ENCODE measurements at regions not wholly inside any gene's neighbourhood (a gene's known extent, or its start where the extent isn't known, plus 50 kb on each side); places are given as distances from the start of the nearest gene placed in this dataset.

GRCh38 chr7:51589111-51589510 lies 272.5 kb upstream of the COBL start:
- Histone ChIP-seq H3K4me1 (ENCODE audit: insufficient read depth, low read length, severe bottlenecking) (no peaks in the 10 kb centered on the region), H3K9me2 (ENCODE audit: low read depth, low read length) (no peaks in the 10 kb centered on the region), H3K36me3 (ENCODE audit: insufficient read depth, low read length) (no peaks in the 10 kb centered on the region), H3K4me3 (ENCODE audit: low read depth, low read length, poor library complexity, severe bottlenecking) (no peak overlapping the region), H3K79me2 (ENCODE audit: insufficient read depth, low read length) (no peaks in the 10 kb centered on the region), H3K9ac (ENCODE audit: low read length) (no peak overlapping the region), H3K27me3 (ENCODE audit: insufficient read depth, low read length) (no peaks in the 10 kb centered on the region), H3K9me3 (ENCODE audit: low read length) (no peaks in the 10 kb centered on the region), H3F3A (ENCODE audit: insufficient read depth, low read length) (no peaks in the 10 kb centered on the region), H4K20me1 (ENCODE audit: insufficient read depth, low read length) (no peaks in the 10 kb centered on the region), H3K27ac (ENCODE audit: low read depth, low read length, poor library complexity, severe bottlenecking) (no peak overlapping the region), H2AFZ (ENCODE audit: low read length) (no peak overlapping the region), H3K4me2 (ENCODE audit: low read length) (no peak overlapping the region)
- TF ChIP-seq CTCF (IDR thresholded peaks at IDR 0.05; ENCODE audit: low read length), result no peak
- no peak for TF ChIP-seq EZH2 (IDR thresholded peaks at IDR 0.05; ENCODE audit: borderline replicate concordance, low read length)

- no peaks in the 10 kb centered on the region for H3F3A ChIP-seq (ENCODE audit: insufficient read depth, low read length)
- no peaks in the 10 kb centered on the region for H3K27me3 ChIP-seq (ENCODE audit: insufficient read depth, low read length)
Measured at GRCh38 chr7:51587604-51588003, 271.0 kb upstream of the COBL start.

GRCh38 chr7:51577390-51577789 lies 260.8 kb upstream of the COBL start:
- Histone ChIP-seq H3K27me3 (ENCODE audit: insufficient read depth, low read length) (no peaks in the 10 kb centered on the region), H3K27ac (ENCODE audit: low read depth, low read length, poor library complexity, severe bottlenecking) (no peak overlapping the region), H3K4me3 (ENCODE audit: low read depth, low read length, poor library complexity, severe bottlenecking) (no peak overlapping the region), H3K4me1 (ENCODE audit: insufficient read depth, low read length, severe bottlenecking) (no peaks in the 10 kb centered on the region), H3K9me3 (ENCODE audit: low read length) (no peaks in the 10 kb centered on the region), H2AFZ (ENCODE audit: low read length) (no peak overlapping the region), H3K79me2 (ENCODE audit: insufficient read depth, low read length) (no peaks in the 10 kb centered on the region), H3K4me2 (ENCODE audit: low read length) (no peak overlapping the region), H3F3A (ENCODE audit: insufficient read depth, low read length) (no peaks in the 10 kb centered on the region), H4K20me1 (ENCODE audit: insufficient read depth, low read length) (no peaks in the 10 kb centered on the region), H3K9me2 (ENCODE audit: low read depth, low read length) (no peaks in the 10 kb centered on the region), H3K36me3 (ENCODE audit: insufficient read depth, low read length) (no peaks in the 10 kb centered on the region), H3K9ac (ENCODE audit: low read length) (no peak overlapping the region)
- TF ChIP-seq EZH2 (IDR thresholded peaks at IDR 0.05; ENCODE audit: borderline replicate concordance, low read length) (no peak), CTCF (IDR thresholded peaks at IDR 0.05; ENCODE audit: low read length) (no peak)

More at GRCh38 chr7:51587604-51588003, 271.0 kb upstream of the COBL start:
- Histone ChIP-seq H3K9me2 (ENCODE audit: low read depth, low read length) (no peaks in the 10 kb centered on the region), H3K79me2 (ENCODE audit: insufficient read depth, low read length) (no peaks in the 10 kb centered on the region), H3K9ac (ENCODE audit: low read length) (no peak overlapping the region), H3K4me2 (ENCODE audit: low read length) (no peak overlapping the region), H4K20me1 (ENCODE audit: insufficient read depth, low read length) (no peaks in the 10 kb centered on the region), H3K36me3 (ENCODE audit: insufficient read depth, low read length) (no peaks in the 10 kb centered on the region), H3K4me3 (ENCODE audit: low read depth, low read length, poor library complexity, severe bottlenecking) (no peak overlapping the region), H2AFZ (ENCODE audit: low read length) (no peak overlapping the region), H3K27ac (ENCODE audit: low read depth, low read length, poor library complexity, severe bottlenecking) (no peak overlapping the region), H3K4me1 (ENCODE audit: insufficient read depth, low read length, severe bottlenecking) (no peaks in the 10 kb centered on the region), H3K9me3 (ENCODE audit: low read length) (no peaks in the 10 kb centered on the region)
- TF ChIP-seq CTCF (IDR thresholded peaks at IDR 0.05; ENCODE audit: low read length), result no peak
- no peak for TF ChIP-seq EZH2 (IDR thresholded peaks at IDR 0.05; ENCODE audit: borderline replicate concordance, low read length)

All from OCI-LY1 (cell line).